ENCODE measurements at regions not wholly inside any gene's neighbourhood (a gene's known extent, or its start where the extent isn't known, plus 50 kb on each side); places are given as distances from the start of the nearest gene placed in this dataset.

DNA sequence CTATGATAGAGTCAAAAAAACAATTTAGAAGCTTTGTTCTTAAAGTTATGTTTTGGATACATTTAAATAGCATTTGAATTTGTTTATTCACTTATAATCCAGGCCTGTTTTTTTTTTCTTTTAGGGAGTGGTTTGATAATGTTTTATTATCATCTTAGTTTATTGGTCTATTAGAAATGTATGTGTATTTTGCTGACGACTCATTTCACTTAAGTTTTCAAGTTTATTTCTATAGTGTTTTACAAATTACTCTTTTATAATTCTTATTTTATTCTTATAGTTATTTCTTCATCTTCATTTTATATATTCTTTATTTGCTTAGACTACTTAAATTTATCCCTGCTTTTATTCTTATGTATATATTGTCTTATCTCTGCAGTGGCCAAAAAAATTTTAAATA lies 804.5 kb downstream of the NR4A2 start:
- H3K9me3 ChIP-seq, result no peaks in the 10 kb centered on the region
- TF ChIP-seq POLR2A (IDR thresholded peaks at IDR 0.05) (no peak), POLR2AphosphoS5 (IDR thresholded peaks at IDR 0.05) (no peak), EP300 (IDR thresholded peaks at IDR 0.05) (no peak)
- TF ChIP-seq, protein P1, sequence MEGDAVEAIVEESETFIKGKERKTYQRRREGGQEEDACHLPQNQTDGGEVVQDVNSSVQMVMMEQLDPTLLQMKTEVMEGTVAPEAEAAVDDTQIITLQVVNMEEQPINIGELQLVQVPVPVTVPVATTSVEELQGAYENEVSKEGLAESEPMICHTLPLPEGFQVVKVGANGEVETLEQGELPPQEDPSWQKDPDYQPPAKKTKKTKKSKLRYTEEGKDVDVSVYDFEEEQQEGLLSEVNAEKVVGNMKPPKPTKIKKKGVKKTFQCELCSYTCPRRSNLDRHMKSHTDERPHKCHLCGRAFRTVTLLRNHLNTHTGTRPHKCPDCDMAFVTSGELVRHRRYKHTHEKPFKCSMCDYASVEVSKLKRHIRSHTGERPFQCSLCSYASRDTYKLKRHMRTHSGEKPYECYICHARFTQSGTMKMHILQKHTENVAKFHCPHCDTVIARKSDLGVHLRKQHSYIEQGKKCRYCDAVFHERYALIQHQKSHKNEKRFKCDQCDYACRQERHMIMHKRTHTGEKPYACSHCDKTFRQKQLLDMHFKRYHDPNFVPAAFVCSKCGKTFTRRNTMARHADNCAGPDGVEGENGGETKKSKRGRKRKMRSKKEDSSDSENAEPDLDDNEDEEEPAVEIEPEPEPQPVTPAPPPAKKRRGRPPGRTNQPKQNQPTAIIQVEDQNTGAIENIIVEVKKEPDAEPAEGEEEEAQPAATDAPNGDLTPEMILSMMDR (IDR thresholded peaks at IDR 0.05), result no peak
- no peaks in the 10 kb centered on the region for H3K27me3 ChIP-seq
- no peak overlapping the region for H3K4me3 ChIP-seq
- no peaks in the 10 kb centered on the region for H3K36me3 ChIP-seq
- 78 to 87% methylated on average over 1 of the region's 1 CpG for WGBS, 2 donors (ENCODE audit: low coverage in 1 of 2)
- no peak overlapping the region for H3K27ac ChIP-seq
- no peaks in the 10 kb centered on the region for H3K4me1 ChIP-seq
- no peak for ATAC-seq

DNA sequence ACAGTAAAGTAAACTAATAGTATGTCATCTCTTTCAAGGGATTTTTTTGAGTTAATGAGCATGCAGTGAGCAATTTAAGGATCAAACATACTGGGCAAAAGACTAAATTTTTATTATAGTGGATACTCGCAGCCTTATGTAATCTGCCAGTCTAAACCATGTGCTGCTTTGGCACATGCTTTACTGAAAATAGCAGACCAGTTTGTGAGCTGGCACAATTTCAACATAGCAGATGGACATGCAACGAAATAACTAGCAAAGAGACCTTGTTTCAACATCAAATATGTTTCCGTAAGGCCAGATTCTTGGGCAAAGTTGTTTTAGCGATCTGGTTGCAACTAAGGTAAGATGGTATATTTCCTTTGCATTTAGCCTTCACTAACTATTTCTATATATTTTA lies 807.3 kb downstream of the NR4A2 start:
- TF ChIP-seq, protein P1 (IDR thresholded peaks at IDR 0.05), result no peak
- TF ChIP-seq POLR2A (IDR thresholded peaks at IDR 0.05), result no peak
- no peak for TF ChIP-seq EP300 (IDR thresholded peaks at IDR 0.05)
- TF ChIP-seq POLR2AphosphoS5 (IDR thresholded peaks at IDR 0.05), result no peak
- 65 to 74% methylated on average over 4 of the region's 4 CpGs for WGBS, 2 donors (ENCODE audit: low coverage in 1 of 2)

DNA sequence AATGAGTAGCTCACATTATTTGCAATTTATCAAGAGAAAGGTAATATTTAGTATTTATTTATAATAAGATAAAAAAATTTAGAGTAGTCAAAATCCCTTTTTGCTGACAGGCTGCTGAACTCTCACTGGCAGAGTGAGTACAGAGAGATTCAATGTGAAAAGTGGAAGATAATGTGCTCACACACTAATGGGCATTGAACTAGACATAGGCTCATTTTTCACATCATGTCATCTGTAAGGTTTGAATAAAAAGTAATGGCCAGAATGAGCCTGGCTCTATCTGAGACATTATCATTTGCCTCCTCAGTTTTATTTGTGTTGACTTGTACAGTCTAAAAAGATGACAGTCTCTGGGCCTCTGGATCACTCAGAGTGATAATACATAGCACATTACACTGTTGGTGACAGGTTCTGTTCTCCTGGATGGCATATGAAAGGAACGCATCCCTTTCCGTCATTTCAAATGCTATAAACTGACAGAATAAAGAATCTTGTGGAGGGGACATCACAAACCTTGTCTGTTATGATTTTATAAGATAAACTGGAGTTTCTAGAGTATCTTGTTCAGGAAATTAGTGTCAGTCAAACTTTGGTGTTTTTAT lies 812.9 kb downstream of the NR4A2 start:
- Histone ChIP-seq H3K9me3 (no peaks in the 10 kb centered on the region), H3K36me3 (no peaks in the 10 kb centered on the region), H3K27me3 (no peaks in the 10 kb centered on the region), H3K4me3 (no peak overlapping the region), H3K27ac (no peak overlapping the region), H3K4me1 (no peaks in the 10 kb centered on the region)
- 76 to 91% methylated on average over 2 of the region's 2 CpGs for WGBS, 2 donors (ENCODE audit: low coverage in 1 of 2)
- ATAC-seq, result no peak
- TF ChIP-seq, protein P1 (IDR thresholded peaks at IDR 0.05), result no peak
- no peak for TF ChIP-seq POLR2AphosphoS5 (IDR thresholded peaks at IDR 0.05)
- no peak for TF ChIP-seq EP300 (IDR thresholded peaks at IDR 0.05)
- no peak for TF ChIP-seq POLR2A (IDR thresholded peaks at IDR 0.05)

More for the DNA sequence above, 807.3 kb downstream of the NR4A2 start:
- ATAC-seq, result no peak
- H3K36me3 ChIP-seq, result no peaks in the 10 kb centered on the region
- H3K4me3 ChIP-seq, result no peak overlapping the region
- H3K4me1 ChIP-seq, result no peaks in the 10 kb centered on the region
- no peaks in the 10 kb centered on the region for H3K9me3 ChIP-seq
- H3K27ac ChIP-seq, result no peak overlapping the region
- no peaks in the 10 kb centered on the region for H3K27me3 ChIP-seq

DNA sequence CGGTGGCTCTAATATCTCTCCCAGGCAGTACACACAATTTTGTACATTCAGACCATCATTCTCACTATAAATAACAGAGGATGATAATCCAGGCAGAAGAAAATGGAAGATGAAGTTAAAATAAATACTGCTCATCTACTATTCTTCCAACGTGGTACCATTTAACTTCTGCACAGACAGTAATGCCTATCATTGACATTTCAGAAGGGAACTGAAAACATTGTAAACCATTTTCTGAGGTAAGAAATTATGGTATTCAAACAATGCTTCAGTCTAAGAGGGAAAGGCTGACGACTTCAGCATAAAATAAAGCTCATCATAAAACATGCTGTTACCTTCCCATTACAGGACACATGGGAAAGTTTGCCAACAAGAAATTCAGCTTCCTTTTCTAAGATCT lies 814.4 kb downstream of the NR4A2 start:
- no peaks in the 10 kb centered on the region for H3K27me3 ChIP-seq
- no peak overlapping the region for H3K4me3 ChIP-seq
- H3K27ac ChIP-seq, result no peak overlapping the region
- ATAC-seq, result no peak
- H3K9me3 ChIP-seq, result no peaks in the 10 kb centered on the region
- no peaks in the 10 kb centered on the region for H3K4me1 ChIP-seq
- WGBS, 2 donors (ENCODE audit: low coverage in 1 of 2), result 64 to 68% methylated on average over 3 of the region's 3 CpGs
- TF ChIP-seq POLR2AphosphoS5 (IDR thresholded peaks at IDR 0.05) (no peak), POLR2A (IDR thresholded peaks at IDR 0.05) (no peak)
- TF ChIP-seq, protein P1 (IDR thresholded peaks at IDR 0.05), result no peak
- H3K36me3 ChIP-seq, result no peaks in the 10 kb centered on the region

DNA sequence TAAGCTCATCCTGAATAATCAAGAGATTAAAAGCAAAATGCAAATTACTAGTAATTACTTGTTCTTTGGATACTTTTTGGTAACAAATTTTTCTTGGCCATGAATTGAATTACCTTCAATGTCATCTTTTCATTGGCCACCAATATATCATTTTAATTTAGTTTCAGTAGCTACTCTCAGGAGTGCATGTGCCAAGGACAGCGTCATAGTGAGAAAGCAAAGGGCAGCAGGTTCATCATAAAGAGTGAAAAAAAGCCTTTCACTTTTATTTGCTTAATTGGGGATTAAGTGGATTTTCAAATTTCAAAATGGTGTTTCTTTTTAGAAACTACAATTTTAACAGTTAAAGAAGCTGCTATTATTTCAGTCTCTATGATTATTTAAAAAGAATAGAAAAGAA lies 815.2 kb downstream of the NR4A2 start:
- Histone ChIP-seq H3K9me3 (no peaks in the 10 kb centered on the region), H3K4me3 (no peak overlapping the region), H3K36me3 (no peaks in the 10 kb centered on the region), H3K27ac (no peak overlapping the region), H3K27me3 (no peaks in the 10 kb centered on the region), H3K4me1 (no peaks in the 10 kb centered on the region)
- no peak for ATAC-seq
- 54 to 81% methylated on average over 1 of the region's 1 CpG for WGBS, 2 donors (ENCODE audit: low coverage in 1 of 2)
- TF ChIP-seq EP300 (IDR thresholded peaks at IDR 0.05) (no peak), POLR2A (IDR thresholded peaks at IDR 0.05) (no peak), POLR2AphosphoS5 (IDR thresholded peaks at IDR 0.05) (no peak)
- TF ChIP-seq, protein P1 (IDR thresholded peaks at IDR 0.05), result no peak

All from gastroesophageal sphincter (tissue), 4 donors.